DND-41 (cell line): ENCODE measurements at regions not wholly inside any gene's neighbourhood (a gene's known extent, or its start where the extent isn't known, plus 50 kb on each side); places are given as distances from the start of the nearest gene placed in this dataset.

Experiments used
- CTCF ChIP-seq: IDR thresholded peaks from 2 replicates; pipeline ENCODE4 v1.5.1; 2012; ENCODE audit warnings: borderline replicate concordance, low read length, moderate library complexity, mild to moderate bottlenecking; ENCODE audit not compliant: poor library complexity, severe bottlenecking; ENCODE audit errors: extremely low read depth
- EZH2 ChIP-seq: IDR thresholded peaks from 3 replicates; pipeline ENCODE4 v1.6.1; 2012; ENCODE audit warnings: borderline replicate concordance, low read depth, mild to moderate bottlenecking, moderate library complexity, low read length, inconsistent platforms; ENCODE audit not compliant: severe bottlenecking

- TF ChIP-seq CTCF (no peak), EZH2 (no peak)
These were observed 99.0 kb upstream of the KCNMB2 start for GRCh38 chr3:178437236-178437635.
